BJ (cell line): ENCODE measurements at regions not wholly inside any gene's neighbourhood (a gene's known extent, or its start where the extent isn't known, plus 50 kb on each side); places are given as distances from the start of the nearest gene placed in this dataset.

Experiments used
- CTCF ChIA-PET: fragments of 350-600 bp; formaldehyde crosslinking; extraction: SDS; loops from one replicate; lab custom pipeline; 2021; ENCODE audit warnings: antibody characterized with exemption, inconsistent platforms; lab: Yijun Ruan, JAX
- POLR2A ChIA-PET: fragments of 300-600 bp; sonication (Branson Sonifier 250); formaldehyde crosslinking; extraction: SDS; loops from one replicate; lab custom pipeline; 2021; ENCODE audit warnings: antibody characterized with exemption; lab: Charles Lee
- DNase-seq: peaks from one replicate; pipeline ENCODE4 v3.0.0-alpha.2; 2011; ENCODE audit warnings: low read depth
- H3K27me3 ChIP-seq: 2 replicates; pipeline ENCODE4 v1.6.0; 2011; ENCODE audit warnings: low read length; ENCODE audit not compliant: control insufficient read depth, insufficient read depth
- H3K36me3 ChIP-seq: 2 replicates; pipeline ENCODE4 v1.5.1; 2011; ENCODE audit warnings: low read length; ENCODE audit not compliant: control insufficient read depth, insufficient read depth
- H3K4me3 ChIP-seq: 2 replicates; pipeline ENCODE4 v1.5.1; 2011; ENCODE audit warnings: low read depth, mild to moderate bottlenecking, control low read depth, low read length
- TF ChIP-seq, protein P1 (sequence below): IDR thresholded peaks from 2 replicates; pipeline ENCODE4 v1.5.1; 2011; ENCODE audit warnings: low read depth, mild to moderate bottlenecking, control low read depth, inconsistent platforms, low read length, moderate library complexity; ENCODE audit not compliant: insufficient read depth

DNA sequence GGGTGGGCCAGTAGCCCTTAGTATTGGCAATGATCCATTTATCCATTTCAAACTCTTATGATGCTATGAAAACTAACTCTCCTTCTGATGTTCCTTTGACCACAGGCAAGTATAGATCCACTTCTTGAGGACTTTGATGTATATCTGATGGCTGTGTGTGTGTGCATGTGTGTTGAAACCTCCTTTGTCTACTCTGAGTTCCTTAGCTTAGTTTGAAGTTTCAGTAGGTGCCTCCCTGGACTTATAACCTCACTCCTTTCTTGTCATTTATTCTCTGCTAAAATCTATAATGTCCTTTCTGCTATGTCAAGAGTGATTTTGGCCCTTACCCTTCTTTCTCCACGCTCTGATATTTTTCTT is 409.3 kb downstream of the PRDM2 start:
- CTCF ChIA-PET, result interaction anchor here (0.6 kb wide), 1 partner anchor 288 kb away, joined by 5 read pairs; no protein-coding TSS in a partner anchor
- Histone ChIP-seq H3K36me3 (no peaks in the 10 kb centered on the region), H3K27me3 (no peaks in the 10 kb centered on the region), H3K4me3 (no peak overlapping the region)
- no peak for DNase-seq
- POLR2A ChIA-PET, result no interaction called here
- TF ChIP-seq, protein P1, sequence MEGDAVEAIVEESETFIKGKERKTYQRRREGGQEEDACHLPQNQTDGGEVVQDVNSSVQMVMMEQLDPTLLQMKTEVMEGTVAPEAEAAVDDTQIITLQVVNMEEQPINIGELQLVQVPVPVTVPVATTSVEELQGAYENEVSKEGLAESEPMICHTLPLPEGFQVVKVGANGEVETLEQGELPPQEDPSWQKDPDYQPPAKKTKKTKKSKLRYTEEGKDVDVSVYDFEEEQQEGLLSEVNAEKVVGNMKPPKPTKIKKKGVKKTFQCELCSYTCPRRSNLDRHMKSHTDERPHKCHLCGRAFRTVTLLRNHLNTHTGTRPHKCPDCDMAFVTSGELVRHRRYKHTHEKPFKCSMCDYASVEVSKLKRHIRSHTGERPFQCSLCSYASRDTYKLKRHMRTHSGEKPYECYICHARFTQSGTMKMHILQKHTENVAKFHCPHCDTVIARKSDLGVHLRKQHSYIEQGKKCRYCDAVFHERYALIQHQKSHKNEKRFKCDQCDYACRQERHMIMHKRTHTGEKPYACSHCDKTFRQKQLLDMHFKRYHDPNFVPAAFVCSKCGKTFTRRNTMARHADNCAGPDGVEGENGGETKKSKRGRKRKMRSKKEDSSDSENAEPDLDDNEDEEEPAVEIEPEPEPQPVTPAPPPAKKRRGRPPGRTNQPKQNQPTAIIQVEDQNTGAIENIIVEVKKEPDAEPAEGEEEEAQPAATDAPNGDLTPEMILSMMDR, result no peak

DNA sequence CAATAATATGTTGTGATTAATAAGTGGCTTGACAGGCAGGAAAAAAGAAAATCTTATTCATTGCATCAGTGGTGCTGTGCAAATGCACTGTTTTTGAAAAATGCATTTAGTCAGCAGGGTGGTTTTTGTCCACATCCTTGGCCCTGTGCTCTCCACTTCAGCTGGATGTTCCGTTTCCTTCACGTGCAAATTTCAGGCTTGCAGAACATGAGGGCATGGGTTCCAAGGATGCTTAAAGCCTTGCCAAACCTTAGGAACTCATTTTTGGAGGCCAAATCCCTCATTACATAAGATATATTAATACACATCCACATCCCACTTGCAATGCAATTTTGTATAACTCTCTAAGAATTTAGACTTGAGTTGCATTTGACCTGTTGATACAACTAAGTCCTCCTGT is 410.1 kb downstream of the PRDM2 start:
- ChIA-PET CTCF (no interaction called here), POLR2A (no interaction called here)
- no peak overlapping the region for H3K4me3 ChIP-seq
- no peaks in the 10 kb centered on the region for H3K36me3 ChIP-seq
- DNase-seq, result no peak
- H3K27me3 ChIP-seq, result no peaks in the 10 kb centered on the region
- TF ChIP-seq, protein P1, result no peak

- H3K36me3 ChIP-seq, result no peaks in the 10 kb centered on the region
- ChIA-PET CTCF (interaction anchor here (1.3 kb wide), 1 partner anchor 990 kb away, joined by 3 read pairs; no protein-coding TSS in a partner anchor), POLR2A (no interaction called here)
- no peak for DNase-seq
- TF ChIP-seq, protein P1, result no peak
- H3K27me3 ChIP-seq, result no peaks in the 10 kb centered on the region
- H3K4me3 ChIP-seq, result no peak overlapping the region
These were observed 411.1 kb downstream of the PRDM2 start for GRCh38 chr1:14111121-14111520.

DNA sequence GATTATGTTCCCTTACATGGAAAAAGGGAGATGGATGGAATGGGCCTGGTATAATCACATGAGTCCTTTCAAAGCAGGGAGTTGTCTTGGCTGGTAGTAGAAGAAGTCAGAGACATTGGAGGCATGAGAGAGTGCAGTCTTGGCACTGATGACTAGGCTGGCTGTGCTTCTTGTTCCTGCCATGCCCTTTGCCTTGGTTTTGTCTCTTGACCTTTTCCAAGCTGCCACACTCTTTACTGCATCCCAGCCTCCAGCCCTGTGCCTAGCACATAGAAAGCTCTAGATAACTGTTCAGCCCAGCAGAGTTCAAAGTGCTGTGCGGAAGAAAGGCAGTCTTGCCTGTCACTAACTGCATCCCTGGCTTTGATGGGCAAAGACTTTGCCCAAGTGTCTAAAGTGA is 412.6 kb downstream of the PRDM2 start:
- H3K4me3 ChIP-seq, result no peak overlapping the region
- no peaks in the 10 kb centered on the region for H3K27me3 ChIP-seq
- no peaks in the 10 kb centered on the region for H3K36me3 ChIP-seq
- CTCF ChIA-PET, result no interaction called here
- no peak for DNase-seq
- POLR2A ChIA-PET, result no interaction called here
- TF ChIP-seq, protein P1, result no peak

- no peak overlapping the region for H3K4me3 ChIP-seq
- DNase-seq, result no peak
- TF ChIP-seq, protein P1, result no peak
- ChIA-PET POLR2A (no interaction called here), CTCF (interaction anchor here (0.9 to 1.3 kb wide), 3 partner anchors 11 to 987 kb away, joined by 3 to 5 read pairs (median 3); no protein-coding TSS in a partner anchor)
- no peaks in the 10 kb centered on the region for H3K36me3 ChIP-seq
- no peaks in the 10 kb centered on the region for H3K27me3 ChIP-seq
These were observed 413.3 kb downstream of the PRDM2 start for GRCh38 chr1:14113271-14113670.
